A549 (cell line): ENCODE measurements at regions not wholly inside any gene's neighbourhood (a gene's known extent, or its start where the extent isn't known, plus 50 kb on each side); places are given as distances from the start of the nearest gene placed in this dataset.
"Not testable (repeated sequence)": the region's sequence is repeated elsewhere in the genome, so short reads cannot be mapped to it uniquely, and the experiment has no call there.

Source experiments
- CBX2 ChIP-seq: fragments of 200-600 bp; sonication (generic); IDR thresholded peaks from 2 replicates; pipeline ENCODE4 v1.6.1; 2016; ENCODE audit warnings: low read depth, mild to moderate bottlenecking, borderline replicate concordance
- POLR2A ChIP-seq: IDR thresholded peaks from 2 replicates; pipeline ENCODE4 v1.6.1; 2012; ENCODE audit warnings: mild to moderate bottlenecking, low read length
- TF ChIP-seq, protein P1 (sequence below): fragments of 150-350 bp; IDR thresholded peaks from 2 replicates; pipeline ENCODE4 v1.6.1; 2014; ENCODE audit warnings: low read depth, mild to moderate bottlenecking, low read length
- TF ChIP-seq, protein P2 (sequence below): IDR thresholded peaks from 2 replicates; pipeline ENCODE4 v1.6.1; 2012
- TF ChIP-seq, protein P3 (sequence below): fragments of 450-650 bp; IDR thresholded peaks from 2 replicates; pipeline ENCODE4 v1.6.1; 2014; ENCODE audit warnings: antibody characterized with exemption
- TF ChIP-seq, protein P4 (sequence below): fragments of >200 bp; sonication (Bioruptor Twin); formaldehyde crosslinking; IDR thresholded peaks from 3 replicates; pipeline ENCODE4 v1.5.1; 2016

DNA sequence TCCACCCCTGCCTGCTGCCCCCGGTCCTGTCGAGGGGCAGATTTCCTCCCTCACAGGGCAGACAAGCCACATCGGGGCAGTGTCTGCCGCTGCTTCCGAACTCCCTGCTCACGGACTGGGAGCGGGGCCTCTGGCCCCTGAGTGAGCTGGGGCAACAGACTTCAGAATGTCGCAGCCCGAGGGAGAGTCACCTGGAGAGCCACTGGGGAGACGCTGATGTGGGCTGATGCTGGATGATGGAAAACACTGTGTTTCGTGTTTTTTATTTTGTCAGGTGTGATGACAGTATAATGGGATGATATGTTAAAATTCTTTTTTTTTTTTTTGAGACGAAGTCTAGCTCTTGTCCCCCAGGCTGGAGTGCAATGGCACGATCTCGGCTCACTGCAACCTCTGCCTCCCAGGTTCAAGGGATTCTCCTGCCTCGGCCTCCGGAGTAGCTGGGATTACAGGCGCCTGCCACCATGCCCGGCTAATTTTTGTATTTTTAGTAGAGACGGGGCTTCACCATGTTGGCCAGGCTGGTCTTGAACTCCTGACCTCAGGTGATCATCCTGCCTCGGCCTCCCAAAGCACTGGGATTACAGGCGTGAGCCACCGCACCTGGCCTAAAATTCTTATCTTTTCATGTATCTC, 52.1 kb upstream of the SEPTIN5 start:
- TF ChIP-seq POLR2A, CBX2: not testable (repeated sequence)
- TF ChIP-seq, protein P1, sequence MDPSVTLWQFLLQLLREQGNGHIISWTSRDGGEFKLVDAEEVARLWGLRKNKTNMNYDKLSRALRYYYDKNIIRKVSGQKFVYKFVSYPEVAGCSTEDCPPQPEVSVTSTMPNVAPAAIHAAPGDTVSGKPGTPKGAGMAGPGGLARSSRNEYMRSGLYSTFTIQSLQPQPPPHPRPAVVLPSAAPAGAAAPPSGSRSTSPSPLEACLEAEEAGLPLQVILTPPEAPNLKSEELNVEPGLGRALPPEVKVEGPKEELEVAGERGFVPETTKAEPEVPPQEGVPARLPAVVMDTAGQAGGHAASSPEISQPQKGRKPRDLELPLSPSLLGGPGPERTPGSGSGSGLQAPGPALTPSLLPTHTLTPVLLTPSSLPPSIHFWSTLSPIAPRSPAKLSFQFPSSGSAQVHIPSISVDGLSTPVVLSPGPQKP = not testable (repeated sequence)
- TF ChIP-seq, protein P2, sequence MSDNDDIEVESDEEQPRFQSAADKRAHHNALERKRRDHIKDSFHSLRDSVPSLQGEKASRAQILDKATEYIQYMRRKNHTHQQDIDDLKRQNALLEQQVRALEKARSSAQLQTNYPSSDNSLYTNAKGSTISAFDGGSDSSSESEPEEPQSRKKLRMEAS = not testable (repeated sequence)
- TF ChIP-seq, protein P3, sequence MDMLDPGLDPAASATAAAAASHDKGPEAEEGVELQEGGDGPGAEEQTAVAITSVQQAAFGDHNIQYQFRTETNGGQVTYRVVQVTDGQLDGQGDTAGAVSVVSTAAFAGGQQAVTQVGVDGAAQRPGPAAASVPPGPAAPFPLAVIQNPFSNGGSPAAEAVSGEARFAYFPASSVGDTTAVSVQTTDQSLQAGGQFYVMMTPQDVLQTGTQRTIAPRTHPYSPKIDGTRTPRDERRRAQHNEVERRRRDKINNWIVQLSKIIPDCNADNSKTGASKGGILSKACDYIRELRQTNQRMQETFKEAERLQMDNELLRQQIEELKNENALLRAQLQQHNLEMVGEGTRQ = not testable (repeated sequence)
- TF ChIP-seq, protein P4, sequence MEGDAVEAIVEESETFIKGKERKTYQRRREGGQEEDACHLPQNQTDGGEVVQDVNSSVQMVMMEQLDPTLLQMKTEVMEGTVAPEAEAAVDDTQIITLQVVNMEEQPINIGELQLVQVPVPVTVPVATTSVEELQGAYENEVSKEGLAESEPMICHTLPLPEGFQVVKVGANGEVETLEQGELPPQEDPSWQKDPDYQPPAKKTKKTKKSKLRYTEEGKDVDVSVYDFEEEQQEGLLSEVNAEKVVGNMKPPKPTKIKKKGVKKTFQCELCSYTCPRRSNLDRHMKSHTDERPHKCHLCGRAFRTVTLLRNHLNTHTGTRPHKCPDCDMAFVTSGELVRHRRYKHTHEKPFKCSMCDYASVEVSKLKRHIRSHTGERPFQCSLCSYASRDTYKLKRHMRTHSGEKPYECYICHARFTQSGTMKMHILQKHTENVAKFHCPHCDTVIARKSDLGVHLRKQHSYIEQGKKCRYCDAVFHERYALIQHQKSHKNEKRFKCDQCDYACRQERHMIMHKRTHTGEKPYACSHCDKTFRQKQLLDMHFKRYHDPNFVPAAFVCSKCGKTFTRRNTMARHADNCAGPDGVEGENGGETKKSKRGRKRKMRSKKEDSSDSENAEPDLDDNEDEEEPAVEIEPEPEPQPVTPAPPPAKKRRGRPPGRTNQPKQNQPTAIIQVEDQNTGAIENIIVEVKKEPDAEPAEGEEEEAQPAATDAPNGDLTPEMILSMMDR = not testable (repeated sequence)
